Breast epithelium (tissue), 4 donors: ENCODE measurements at regions not wholly inside any gene's neighbourhood (a gene's known extent, or its start where the extent isn't known, plus 50 kb on each side); places are given as distances from the start of the nearest gene placed in this dataset.
"Not testable (repeated sequence)": the region's sequence is repeated elsewhere in the genome, so short reads cannot be mapped to it uniquely, and the experiment has no call there.

Source experiments
- DNase-seq, 2 donors: peaks; one replicate each; pipeline ENCODE4 v3.0.0-alpha.2; 2019; ENCODE audit warnings: low spot score in 2 of 2
- H3K27ac ChIP-seq, 2 donors: fragments of 200-600 bp; sonication (generic) in 1 of 2; one replicate each; pipeline ENCODE4 v1.5.1; 2016 to 2019; ENCODE audit warnings: mild to moderate bottlenecking in 1 of 2
- H3K27me3 ChIP-seq, 2 donors: fragments of 200-600 bp; sonication (generic) in 1 of 2; one replicate each; pipeline versions ENCODE4 v1.5.1 to v1.6.0; 2017 to 2019; ENCODE audit warnings: control low read depth in 1 of 2, mild to moderate bottlenecking in 1 of 2
- H3K36me3 ChIP-seq: fragments of 200-600 bp; one replicate; pipeline ENCODE4 v1.5.1; 2019
- H3K4me1 ChIP-seq, 2 donors: fragments of 200-600 bp; sonication (generic); one replicate each; pipeline ENCODE4 v1.5.1; 2016 to 2019; ENCODE audit warnings: control low read depth in 1 of 2
- H3K4me3 ChIP-seq, 3 donors: fragments of 200-600 bp; sonication (generic); 1 replicate in 2 of 3; 2 replicates in 1 of 3; pipeline ENCODE4 v1.5.1; 2016 to 2019; ENCODE audit warnings: mild to moderate bottlenecking in 3 of 3, moderate library complexity in 2 of 3
- H3K9me3 ChIP-seq, 2 donors: fragments of 200-600 bp; sonication (generic) in 1 of 2; one replicate each; pipeline ENCODE4 v1.5.1; 2016 to 2019; ENCODE audit warnings: control low read depth in 1 of 2
- POLR2A ChIP-seq: fragments of 450-650 bp; IDR thresholded peaks from one replicate; pipeline ENCODE4 v1.6.1; 2016; ENCODE audit warnings: antibody characterized with exemption, mild to moderate bottlenecking, moderate library complexity
- POLR2AphosphoS5 ChIP-seq, 3 donors: sonication (generic); formaldehyde crosslinking; IDR thresholded peaks; one replicate each; pipeline ENCODE4 v1.6.1; 2017; ENCODE audit warnings: antibody characterized with exemption in 3 of 3
- intact Hi-C: fragments of 100-400 bp; cut with DNase I; formaldehyde crosslinking; loops from one replicate; pipeline ENCODE4 v1.15.1; 2023; ENCODE audit warnings: low total_unique reads
- TF ChIP-seq, protein P1 (sequence below), 3 donors: fragments of 450-650 bp; IDR thresholded peaks; one replicate each; pipeline ENCODE4 v1.5.1; 2016 to 2017; ENCODE audit warnings: antibody characterized with exemption in 3 of 3, mild to moderate bottlenecking in 3 of 3, moderate library complexity in 3 of 3

DNA sequence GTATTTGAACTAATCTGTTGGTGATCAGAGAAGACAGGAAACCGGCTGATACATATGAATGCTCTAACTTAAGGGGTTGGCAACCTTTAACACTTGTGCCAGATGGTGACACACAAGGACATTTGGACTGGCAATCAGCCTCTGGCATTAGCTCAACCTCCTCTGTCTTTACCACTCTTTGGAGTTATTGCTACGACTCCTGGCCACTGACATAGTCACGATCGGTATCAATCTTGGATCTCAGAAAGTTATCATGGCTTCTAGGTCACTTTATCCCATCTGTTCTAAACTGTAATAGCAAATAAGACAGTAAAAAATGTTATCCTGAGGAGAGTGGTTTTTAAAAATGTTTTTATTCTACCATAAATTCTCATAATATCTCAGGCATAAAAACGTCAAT, 575.2 kb upstream of the MDGA2 start:
- H3K36me3 ChIP-seq: no peaks in the 10 kb centered on the region
- no peak overlapping the region for H3K27ac ChIP-seq
- no peaks in the 10 kb centered on the region for H3K4me1 ChIP-seq
- TF ChIP-seq POLR2AphosphoS5 (IDR thresholded peaks at IDR 0.05): no peak
- no peak for TF ChIP-seq POLR2A
- TF ChIP-seq, protein P1, sequence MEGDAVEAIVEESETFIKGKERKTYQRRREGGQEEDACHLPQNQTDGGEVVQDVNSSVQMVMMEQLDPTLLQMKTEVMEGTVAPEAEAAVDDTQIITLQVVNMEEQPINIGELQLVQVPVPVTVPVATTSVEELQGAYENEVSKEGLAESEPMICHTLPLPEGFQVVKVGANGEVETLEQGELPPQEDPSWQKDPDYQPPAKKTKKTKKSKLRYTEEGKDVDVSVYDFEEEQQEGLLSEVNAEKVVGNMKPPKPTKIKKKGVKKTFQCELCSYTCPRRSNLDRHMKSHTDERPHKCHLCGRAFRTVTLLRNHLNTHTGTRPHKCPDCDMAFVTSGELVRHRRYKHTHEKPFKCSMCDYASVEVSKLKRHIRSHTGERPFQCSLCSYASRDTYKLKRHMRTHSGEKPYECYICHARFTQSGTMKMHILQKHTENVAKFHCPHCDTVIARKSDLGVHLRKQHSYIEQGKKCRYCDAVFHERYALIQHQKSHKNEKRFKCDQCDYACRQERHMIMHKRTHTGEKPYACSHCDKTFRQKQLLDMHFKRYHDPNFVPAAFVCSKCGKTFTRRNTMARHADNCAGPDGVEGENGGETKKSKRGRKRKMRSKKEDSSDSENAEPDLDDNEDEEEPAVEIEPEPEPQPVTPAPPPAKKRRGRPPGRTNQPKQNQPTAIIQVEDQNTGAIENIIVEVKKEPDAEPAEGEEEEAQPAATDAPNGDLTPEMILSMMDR (IDR thresholded peaks at IDR 0.05): no peak
- H3K27me3 ChIP-seq: no peaks in the 10 kb centered on the region
- H3K9me3 ChIP-seq: no peaks in the 10 kb centered on the region
- DNase-seq: no peak
- intact Hi-C loops: no loop called here
- no peak overlapping the region for H3K4me3 ChIP-seq

DNA sequence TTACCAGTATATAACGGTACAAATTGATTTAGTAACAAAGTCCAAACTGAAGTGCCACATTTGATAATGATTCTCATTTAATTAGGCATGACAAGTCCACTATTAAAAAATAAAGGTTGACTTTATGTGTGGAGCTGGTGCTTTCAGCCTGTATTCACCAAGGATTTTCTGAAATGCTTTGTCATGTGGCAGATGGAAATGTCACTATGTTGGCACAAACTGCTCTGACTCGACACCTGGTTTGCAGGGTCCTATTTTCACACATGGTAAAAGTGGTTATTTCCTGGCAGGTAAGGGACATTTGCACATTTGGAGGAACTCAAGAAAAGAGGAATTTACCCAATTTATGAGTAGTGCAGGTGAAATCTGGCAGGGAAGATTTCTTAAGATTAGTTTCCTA, 572.6 kb upstream of the MDGA2 start:
- Histone ChIP-seq H3K9me3 (no peaks in the 10 kb centered on the region), H3K27ac (no peak overlapping the region), H3K4me3 (no peak overlapping the region), H3K36me3 (no peaks in the 10 kb centered on the region), H3K27me3 (no peaks in the 10 kb centered on the region), H3K4me1 (no peaks in the 10 kb centered on the region)
- DNase-seq: no peak
- intact Hi-C loops: no loop called here
- no peak for TF ChIP-seq POLR2A
- TF ChIP-seq, protein P1 (IDR thresholded peaks at IDR 0.05): no peak
- no peak for TF ChIP-seq POLR2AphosphoS5 (IDR thresholded peaks at IDR 0.05)

DNA sequence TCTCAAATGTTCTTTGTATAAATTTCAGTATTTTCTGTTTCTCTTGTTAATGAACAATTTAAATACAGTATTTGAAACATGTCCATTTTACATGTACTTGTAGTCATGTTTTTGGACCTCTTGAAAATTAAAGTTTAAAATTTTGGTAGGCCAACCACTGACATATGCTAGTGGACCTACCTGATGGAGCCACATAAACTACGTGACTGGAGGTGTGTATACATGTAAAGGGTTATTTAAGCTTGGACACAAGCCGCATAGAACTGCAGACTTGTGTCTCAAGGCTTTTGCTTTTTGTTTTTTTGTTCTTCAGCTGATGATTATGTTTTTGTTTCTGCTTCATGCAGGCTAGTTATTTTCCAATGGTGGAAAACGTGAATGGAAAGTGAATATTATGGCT, 568.5 kb upstream of the MDGA2 start:
- Histone ChIP-seq H3K9me3 (no peaks in the 10 kb centered on the region), H3K27ac (no peak overlapping the region), H3K36me3 (no peaks in the 10 kb centered on the region), H3K27me3 (no peaks in the 10 kb centered on the region), H3K4me3 (no peak overlapping the region), H3K4me1 (no peaks in the 10 kb centered on the region)
- no peak for TF ChIP-seq POLR2A
- TF ChIP-seq POLR2AphosphoS5 (IDR thresholded peaks at IDR 0.05): no peak
- TF ChIP-seq, protein P1 (IDR thresholded peaks at IDR 0.05): no peak
- DNase-seq: no peak
- intact Hi-C loops: no loop called here

DNA sequence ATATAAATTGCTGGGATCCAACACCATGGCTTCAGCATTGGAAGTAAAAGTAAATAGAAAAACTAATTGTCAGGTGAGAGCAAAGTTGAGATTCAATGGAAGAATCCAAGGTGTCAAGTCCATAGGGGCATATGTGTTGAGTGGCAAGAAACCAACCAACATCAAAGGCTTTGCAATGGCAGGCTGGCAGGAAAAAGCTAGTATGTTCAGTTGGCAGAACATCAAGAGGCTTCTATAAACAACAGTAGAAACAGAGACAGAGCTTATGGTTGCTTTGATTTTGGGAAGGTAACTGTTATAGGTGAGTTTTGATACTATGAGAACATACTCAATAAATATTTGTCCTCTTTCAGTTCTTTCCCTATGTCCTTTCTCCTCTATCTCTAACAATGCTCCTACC, 553.7 kb upstream of the MDGA2 start:
- Histone ChIP-seq H3K4me3 (no peak overlapping the region), H3K27ac (no peak overlapping the region), H3K9me3 (no peaks in the 10 kb centered on the region), H3K36me3 (no peaks in the 10 kb centered on the region), H3K4me1 (no peaks in the 10 kb centered on the region), H3K27me3 (no peaks in the 10 kb centered on the region)
- TF ChIP-seq, protein P1 (IDR thresholded peaks at IDR 0.05): no peak
- TF ChIP-seq POLR2AphosphoS5 (IDR thresholded peaks at IDR 0.05) (no peak), POLR2A (no peak)
- DNase-seq: no peak
- intact Hi-C loops: loop anchor here (1.0 kb wide), 1 partner anchor 13 kb away; no protein-coding TSS in a partner anchor

DNA sequence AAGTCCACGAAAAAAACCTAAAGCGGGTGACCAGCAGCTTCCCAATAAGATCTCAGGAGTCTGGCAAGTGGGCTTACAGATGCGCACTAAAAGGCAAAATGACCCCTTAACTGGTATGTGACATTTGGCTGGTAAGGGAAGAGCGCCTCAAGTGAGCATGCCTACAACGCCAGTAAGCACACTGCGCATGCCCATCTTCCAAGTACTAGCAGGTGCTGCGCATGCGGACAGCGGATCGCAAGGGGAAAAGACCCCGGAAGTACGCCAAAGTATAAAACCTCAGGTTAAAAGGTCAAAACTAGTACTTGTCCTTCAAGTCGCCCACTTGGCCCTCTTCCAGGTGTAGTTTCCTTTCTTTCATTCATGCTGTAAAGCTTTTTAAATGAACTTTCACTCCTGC, 518.5 kb upstream of the MDGA2 start:
- Histone ChIP-seq H3K36me3 (no peaks in the 10 kb centered on the region), H3K27me3 (no peaks in the 10 kb centered on the region), H3K4me3 (no peak overlapping the region), H3K4me1 (no peaks in the 10 kb centered on the region), H3K27ac (no peak overlapping the region), H3K9me3 (no peaks in the 10 kb centered on the region)
- intact Hi-C loops: no loop called here
- no peak for DNase-seq
- TF ChIP-seq, protein P1 (IDR thresholded peaks at IDR 0.05): no peak
- TF ChIP-seq POLR2AphosphoS5 (IDR thresholded peaks at IDR 0.05) (no peak), POLR2A (no peak)

DNA sequence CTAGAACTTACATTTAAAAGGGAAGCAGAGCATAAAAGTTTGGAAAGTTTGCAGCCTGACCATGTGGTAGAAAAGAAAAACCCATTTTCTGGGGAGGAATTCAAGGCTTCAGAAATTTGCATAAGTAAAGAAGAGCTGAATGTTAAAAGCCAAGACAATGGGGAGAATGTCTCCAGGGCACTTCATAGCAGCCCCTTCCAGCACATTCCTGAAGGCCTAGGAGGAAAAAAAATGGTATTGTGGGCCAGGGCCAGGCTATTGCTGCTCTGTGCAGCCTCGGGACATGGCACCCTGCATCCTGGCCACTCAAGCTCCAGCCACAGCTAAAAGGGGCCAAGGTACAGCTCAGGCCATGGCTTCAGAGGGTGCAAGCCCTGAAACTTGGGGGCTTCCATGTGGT, 474.2 kb upstream of the MDGA2 start:
- H3K9me3 ChIP-seq, H3K4me1 ChIP-seq, intact Hi-C loops, H3K36me3 ChIP-seq, DNase-seq, H3K27ac ChIP-seq, H3K4me3 ChIP-seq, H3K27me3 ChIP-seq: not testable (repeated sequence)
